HepG2 (cell line): ENCODE measurements at regions not wholly inside any gene's neighbourhood (a gene's known extent, or its start where the extent isn't known, plus 50 kb on each side); places are given as distances from the start of the nearest gene placed in this dataset.

Source experiments
- ATAC-seq: fragments of 200-7000 bp; cut with Tn5 transposase; 3 replicates; pipeline ENCODE4 v1.9.1; 2020; ENCODE audit warnings: mild to moderate bottlenecking, moderate library complexity
- BruUV-seq: library from RNA; stranded (reverse); fragments of 400-500 nt; replicated peaks from 2 replicates; lab custom pipeline; 2021; lab: Mats Ljungman, UMichigan
- CTCF ChIA-PET: fragments of 300-600 bp; formaldehyde crosslinking; extraction: SDS; loops from one replicate; lab custom pipeline; 2021; ENCODE audit warnings: low total read pairs, inconsistent platforms, low intra/inter-chr PET ratio; lab: Yijun Ruan, JAX
- POLR2A ChIA-PET: fragments of 350-600 bp; sonication (Branson Sonifier 250); formaldehyde crosslinking; loops from one replicate; lab custom pipeline; 2020; ENCODE audit warnings: antibody characterized with exemption, inconsistent platforms; lab: Yijun Ruan, JAX
- DNase-seq: peaks from one replicate; pipeline ENCODE4 v3.0.0-alpha.2; 2015; ENCODE audit warnings: low spot score
- FAIRE-seq: peaks from 3 replicates; lab custom pipeline; 2011; peaks lifted over from hg19 to GRCh38; lab: Jason Lieb, UNC
- H2AFZ ChIP-seq: one replicate; pipeline ENCODE4 v1.6.1; 2011; ENCODE audit warnings: low read length, inconsistent platforms
- H3K27ac ChIP-seq: fragments of 300-600 bp; 3 replicates; pipeline ENCODE4 v1.8.0; 2011; ENCODE audit warnings: mixed run types, mild to moderate bottlenecking, mixed read lengths, low read length, inconsistent platforms; ENCODE audit not compliant: insufficient read depth; ENCODE audit errors: extremely low read length
- H3K27me3 ChIP-seq, 2 experiments: fragments of 200-600 bp in 1 of 2; 2 replicates in 1 of 2; 3 replicates in 1 of 2; pipeline versions ENCODE4 v1.6.0 to v1.8.0; 2011; ENCODE audit warnings: low read length in 2 of 2, mild to moderate bottlenecking in 2 of 2, moderate library complexity in 2 of 2, inconsistent platforms in 1 of 2; ENCODE audit not compliant: insufficient read depth in 2 of 2, control insufficient read depth in 1 of 2
- H3K36me3 ChIP-seq, 2 experiments: fragments of 200-600 bp in 1 of 2; replicated peaks in 1 of 2; 2 replicates in 1 of 2; 3 replicates in 1 of 2; pipeline versions ENCODE4 v1.5.1 to v1.8.0; 2011; ENCODE audit warnings: low read length in 2 of 2, inconsistent platforms in 1 of 2; ENCODE audit not compliant: insufficient read depth in 2 of 2, control insufficient read depth in 1 of 2
- H3K4me1 ChIP-seq: 2 replicates; pipeline ENCODE4 v1.5.1; 2012; ENCODE audit warnings: low read length, inconsistent platforms; ENCODE audit not compliant: insufficient read depth
- H3K4me2 ChIP-seq: 2 replicates; pipeline ENCODE4 v1.6.0; 2011; ENCODE audit warnings: low read depth, low read length, inconsistent platforms
- H3K4me3 ChIP-seq, 3 experiments: fragments of 200-600 bp in 1 of 3; sonication (generic), shearing (Covaris generic) in 1 of 3; replicated peaks in 1 of 3; 2 replicates each; pipeline ENCODE4 v1.5.1; 2011 to 2016; ENCODE audit warnings: low read length in 3 of 3, inconsistent platforms in 2 of 3, low read depth in 2 of 3, mild to moderate bottlenecking in 2 of 3, control low read depth in 1 of 3, mixed read lengths in 1 of 3; ENCODE audit not compliant: insufficient read depth in 1 of 3
- H3K79me2 ChIP-seq: one replicate; pipeline ENCODE4 v1.6.1; 2011; ENCODE audit warnings: low read length, inconsistent platforms; ENCODE audit not compliant: insufficient read depth
- H3K9ac ChIP-seq: 2 replicates; pipeline ENCODE4 v1.6.0; 2011; ENCODE audit warnings: mild to moderate bottlenecking, low read depth, low read length, inconsistent platforms; ENCODE audit not compliant: insufficient read depth
- H3K9me3 ChIP-seq: 2 replicates; pipeline ENCODE4 v1.5.1; 2012; ENCODE audit warnings: mild to moderate bottlenecking, low read length
- H4K20me1 ChIP-seq: 2 replicates; pipeline ENCODE4 v1.6.0; 2011; ENCODE audit warnings: inconsistent platforms, mild to moderate bottlenecking, low read length, moderate library complexity; ENCODE audit not compliant: insufficient read depth
- ATF7 ChIP-seq, 2 experiments: fragments of 450-650 bp in 1 of 2; sonication (generic) in 1 of 2; formaldehyde crosslinking in 1 of 2; IDR thresholded peaks; 2 replicates each; pipeline versions ENCODE4 v1.4.0 to v1.6.1; 2016 to 2020; ENCODE audit warnings: antibody characterized with exemption in 1 of 2, mild to moderate bottlenecking in 1 of 2, missing genetic modification reagents in 1 of 2
- MAF1 ChIP-seq: sonication (generic); formaldehyde crosslinking; IDR thresholded peaks from 2 replicates; pipeline ENCODE4 v1.5.0; 2020; ENCODE audit warnings: missing genetic modification reagents, borderline replicate concordance
- NFE2L1 ChIP-seq: sonication (generic); formaldehyde crosslinking; IDR thresholded peaks from 2 replicates; pipeline ENCODE4 v1.4.0; 2020; ENCODE audit warnings: missing genetic modification reagents, mild to moderate bottlenecking, borderline replicate concordance
- PBX3 ChIP-seq: sonication (generic); formaldehyde crosslinking; IDR thresholded peaks from 2 replicates; pipeline ENCODE4 v1.8.1; 2023; ENCODE audit warnings: missing genetic modification reagents, inconsistent platforms, borderline replicate concordance
- POGZ ChIP-seq: sonication (generic); formaldehyde crosslinking; IDR thresholded peaks from 2 replicates; pipeline ENCODE4 v1.4.0; 2020; ENCODE audit warnings: mild to moderate bottlenecking, missing genetic modification reagents
- PTBP1 ChIP-seq: fragments of 200-400 bp; formaldehyde crosslinking; IDR thresholded peaks from 2 replicates; pipeline ENCODE4 v1.6.1; 2018; ENCODE audit warnings: low read length, low read depth; ENCODE audit not compliant: poor library complexity, severe bottlenecking
- RBAK ChIP-seq: sonication (generic); formaldehyde crosslinking; IDR thresholded peaks from 2 replicates; pipeline ENCODE4 v1.5.1; 2020; ENCODE audit warnings: mild to moderate bottlenecking, missing genetic modification reagents
- SCMH1 ChIP-seq: sonication (generic); formaldehyde crosslinking; IDR thresholded peaks from 2 replicates; pipeline ENCODE4 v1.9.0; 2021; ENCODE audit warnings: missing genetic modification reagents, mild to moderate bottlenecking, borderline replicate concordance
- THAP8 ChIP-seq: sonication (generic); formaldehyde crosslinking; IDR thresholded peaks from 2 replicates; pipeline ENCODE4 v1.5.1; 2020; ENCODE audit warnings: missing genetic modification reagents, mild to moderate bottlenecking, borderline replicate concordance
- U2AF2 ChIP-seq: fragments of 200-400 bp; formaldehyde crosslinking; IDR thresholded peaks from 2 replicates; pipeline ENCODE4 v1.6.1; 2017; ENCODE audit warnings: low read depth, mild to moderate bottlenecking, low read length
- ZFP36L2 ChIP-seq: sonication (generic); formaldehyde crosslinking; IDR thresholded peaks from 2 replicates; pipeline ENCODE4 v1.4.0; 2020; ENCODE audit warnings: missing genetic modification reagents
- ZFP90 ChIP-seq: sonication (generic); formaldehyde crosslinking; IDR thresholded peaks from 2 replicates; pipeline ENCODE4 v1.8.0; 2022; ENCODE audit warnings: missing genetic modification reagents, mild to moderate bottlenecking, inconsistent platforms, borderline replicate concordance
- ZIK1 ChIP-seq: sonication (generic); formaldehyde crosslinking; IDR thresholded peaks from 2 replicates; pipeline ENCODE4 v1.5.0; 2020; ENCODE audit warnings: mild to moderate bottlenecking, low read depth, missing genetic modification reagents, borderline replicate concordance
- ZNF383 ChIP-seq: sonication (generic); formaldehyde crosslinking; IDR thresholded peaks from 2 replicates; pipeline ENCODE4 v1.4.0; 2020; ENCODE audit warnings: missing genetic modification reagents, mild to moderate bottlenecking, borderline replicate concordance
- ZNF431 ChIP-seq: sonication (generic); formaldehyde crosslinking; IDR thresholded peaks from 2 replicates; pipeline ENCODE4 v1.9.0; 2022; ENCODE audit warnings: missing genetic modification reagents, low read depth, mild to moderate bottlenecking, borderline replicate concordance
- ZNF570 ChIP-seq: sonication (generic); formaldehyde crosslinking; IDR thresholded peaks from 2 replicates; pipeline ENCODE4 v1.4.0; 2020; ENCODE audit warnings: mild to moderate bottlenecking, missing genetic modification reagents, borderline replicate concordance
- ZNF740 ChIP-seq: sonication (generic); formaldehyde crosslinking; IDR thresholded peaks from 2 replicates; pipeline ENCODE4 v1.4.0; 2020; ENCODE audit warnings: missing genetic modification reagents
- ZNF772 ChIP-seq: sonication (generic); formaldehyde crosslinking; IDR thresholded peaks from 2 replicates; pipeline ENCODE4 v1.5.0; 2020; ENCODE audit warnings: mild to moderate bottlenecking, missing genetic modification reagents
- WGBS: methylation state at CpG from one replicate; pipeline ENCODE4 v1.1.6; 2017; ENCODE audit warnings: low lambda C conversion rate; 5-methylcytosine and 5-hydroxymethylcytosine counted together
- in situ Hi-C: cut with HindIII; loops from 2 replicates; pipeline ENCODE4 v1.10.0; 2017; ENCODE audit warnings: low pct_unique_long_range_greater_than_20kb; ENCODE audit not compliant: extremely low pct_ligation_motif_present
- intact Hi-C: fragments of 100-400 bp; cut with micrococcal nuclease; formaldehyde crosslinking; loops from one replicate; pipeline ENCODE4 v1.10.0; 2022; ENCODE audit not compliant: unreplicated experiment

- no peaks in the 10 kb centered on the region for H3K79me2 ChIP-seq
- no peak overlapping the region for H3K9ac ChIP-seq
- no peak overlapping the region for H2AFZ ChIP-seq
- no peaks in the 10 kb centered on the region for H3K4me1 ChIP-seq
- ChIA-PET POLR2A (no interaction called here), CTCF (no interaction called here)
- ATAC-seq, result no peak
- DNase-seq, result no peak
- H4K20me1 ChIP-seq, result no peaks in the 10 kb centered on the region
- no peaks in the 10 kb centered on the region for H3K9me3 ChIP-seq
- BruUV-seq, result no TSS peak
- H3K4me2 ChIP-seq, result no peak overlapping the region
- no peaks in the 10 kb centered on the region for H3K27me3 ChIP-seq
- 0% methylated on average over 3 of the region's 3 CpGs for WGBS
- H3K4me3 ChIP-seq, result no peak overlapping the region
- intact Hi-C loops, result no loop called here
- no peaks in the 10 kb centered on the region for H3K36me3 ChIP-seq
- FAIRE-seq, result no peak
- in situ Hi-C loops, result no loop called here
- TF ChIP-seq U2AF2 (no peak), ZFP90 (CRISPR knock-in tag) (no peak), POGZ (no peak), THAP8 (CRISPR knock-in tag) (no peak)
- H3K27ac ChIP-seq, result no peak overlapping the region
These were observed 1067.5 kb upstream of the MAP3K7 start for GRCh38 chr6:91654357-91654756.

GRCh38 chr6:91653895-91654294, 1067.0 kb upstream of the MAP3K7 start:
- no peaks in the 10 kb centered on the region for H4K20me1 ChIP-seq
- in situ Hi-C loops (no loop called here), intact Hi-C loops (no loop called here)
- no TSS peak for BruUV-seq
- no peak overlapping the region for H3K4me3 ChIP-seq
- H3K36me3 ChIP-seq, result no peaks in the 10 kb centered on the region
- no peak overlapping the region for H3K4me2 ChIP-seq
- ATAC-seq (no peak), FAIRE-seq (no peak), DNase-seq (no peak)
- H3K4me1 ChIP-seq, result no peaks in the 10 kb centered on the region
- no peaks in the 10 kb centered on the region for H3K9me3 ChIP-seq
- no peak overlapping the region for H2AFZ ChIP-seq
- H3K27ac ChIP-seq, result no peak overlapping the region
- no peaks in the 10 kb centered on the region for H3K79me2 ChIP-seq
- POLR2A ChIA-PET, result no interaction called here
- 1% methylated on average over 5 of the region's 5 CpGs for WGBS
- CTCF ChIA-PET, result no interaction called here
- no peaks in the 10 kb centered on the region for H3K27me3 ChIP-seq
- H3K9ac ChIP-seq, result no peak overlapping the region
- TF ChIP-seq ZNF772 (no peak), RBAK (CRISPR knock-in tag) (no peak), ZNF431 (no peak), PBX3 (CRISPR knock-in tag) (no peak), ATF7 (IDR thresholded peaks at IDR 0.05) (no peak), ATF7 (CRISPR knock-in tag; IDR thresholded peaks at IDR 0.05) (no peak), ZNF570 (CRISPR knock-in tag) (no peak), NFE2L1 (CRISPR knock-in tag) (no peak), MAF1 (no peak), SCMH1 (no peak), ZNF383 (CRISPR knock-in tag) (no peak), ZFP36L2 (CRISPR knock-in tag) (no peak), PTBP1 (no peak), ZNF740 (no peak), ZIK1 (no peak)
